ENCODE measurements at regions not wholly inside any gene's neighbourhood (a gene's known extent, or its start where the extent isn't known, plus 50 kb on each side); places are given as distances from the start of the nearest gene placed in this dataset.

- Mint-ChIP-seq H3K4me1 (ENCODE audit: unreplicated experiment) (no peaks in the 10 kb centered on the region), H3K4me3 (ENCODE audit: unreplicated experiment) (no peak overlapping the region), H3K36me3 (ENCODE audit: low read depth, unreplicated experiment) (no peaks in the 10 kb centered on the region), H3K9me3 (ENCODE audit: unreplicated experiment) (peaks cover 10% of the 10 kb centered on the region), H3K27me3 (ENCODE audit: unreplicated experiment) (peaks cover 2% of the 10 kb centered on the region), H3K27ac (ENCODE audit: unreplicated experiment) (no peak overlapping the region)
- no peak for TF ChIP-seq CTCF (IDR thresholded peaks at IDR 0.05; ENCODE audit: unreplicated experiment)
- DNase-seq (ENCODE audit: low spot score) = no peak
Observed at GRCh38 chr18:72342933-72343332, 201.2 kb downstream of the CBLN2 start.

- DNase-seq (ENCODE audit: low spot score) = no peak
- Mint-ChIP-seq H3K36me3 (ENCODE audit: low read depth, unreplicated experiment) (no peaks in the 10 kb centered on the region), H3K4me3 (ENCODE audit: unreplicated experiment) (no peak overlapping the region), H3K4me1 (ENCODE audit: unreplicated experiment) (no peaks in the 10 kb centered on the region), H3K27ac (ENCODE audit: unreplicated experiment) (no peak overlapping the region), H3K27me3 (ENCODE audit: unreplicated experiment) (peaks cover 2% of the 10 kb centered on the region), H3K9me3 (ENCODE audit: unreplicated experiment) (peaks cover 4% of the 10 kb centered on the region)
- no peak for TF ChIP-seq CTCF (IDR thresholded peaks at IDR 0.05; ENCODE audit: unreplicated experiment)
Observed at GRCh38 chr18:72339976-72340375, 204.2 kb downstream of the CBLN2 start.

GRCh38 chr18:72336786-72337185, 207.4 kb downstream of the CBLN2 start:
- no peaks in the 10 kb centered on the region for H3K9me3 Mint-ChIP-seq (ENCODE audit: unreplicated experiment)
- no peaks in the 10 kb centered on the region for H3K36me3 Mint-ChIP-seq (ENCODE audit: low read depth, unreplicated experiment)
- H3K4me3 Mint-ChIP-seq (ENCODE audit: unreplicated experiment) = no peak overlapping the region
- H3K27ac Mint-ChIP-seq (ENCODE audit: unreplicated experiment) = no peak overlapping the region
- TF ChIP-seq CTCF (IDR thresholded peaks at IDR 0.05; ENCODE audit: unreplicated experiment) = no peak
- H3K27me3 Mint-ChIP-seq (ENCODE audit: unreplicated experiment) = no peaks in the 10 kb centered on the region
- H3K4me1 Mint-ChIP-seq (ENCODE audit: unreplicated experiment) = no peaks in the 10 kb centered on the region
- DNase-seq (ENCODE audit: low spot score) = no peak

- DNase-seq (ENCODE audit: low spot score) = no peak
- Mint-ChIP-seq H3K4me3 (ENCODE audit: unreplicated experiment) (no peak overlapping the region), H3K36me3 (ENCODE audit: low read depth, unreplicated experiment) (no peaks in the 10 kb centered on the region), H3K27me3 (ENCODE audit: unreplicated experiment) (no peaks in the 10 kb centered on the region), H3K27ac (ENCODE audit: unreplicated experiment) (no peak overlapping the region), H3K9me3 (ENCODE audit: unreplicated experiment) (peaks cover 4% of the 10 kb centered on the region), H3K4me1 (ENCODE audit: unreplicated experiment) (no peaks in the 10 kb centered on the region)
- TF ChIP-seq CTCF (IDR thresholded peaks at IDR 0.05; ENCODE audit: unreplicated experiment) = no peak
Observed at GRCh38 chr18:72329533-72329932, 214.6 kb downstream of the CBLN2 start.

- Mint-ChIP-seq H3K4me1 (ENCODE audit: unreplicated experiment) (no peaks in the 10 kb centered on the region), H3K4me3 (ENCODE audit: unreplicated experiment) (no peak overlapping the region), H3K36me3 (ENCODE audit: low read depth, unreplicated experiment) (no peaks in the 10 kb centered on the region), H3K9me3 (ENCODE audit: unreplicated experiment) (peaks cover 13% of the 10 kb centered on the region), H3K27me3 (ENCODE audit: unreplicated experiment) (no peaks in the 10 kb centered on the region), H3K27ac (ENCODE audit: unreplicated experiment) (no peak overlapping the region)
- no peak for TF ChIP-seq CTCF (IDR thresholded peaks at IDR 0.05; ENCODE audit: unreplicated experiment)
- DNase-seq (ENCODE audit: low spot score) = no peak
Observed at GRCh38 chr18:72325307-72325706, 218.8 kb downstream of the CBLN2 start.

Measured in endothelial cell (in vitro differentiated cells).